ENCODE measurements at regions not wholly inside any gene's neighbourhood (a gene's known extent, or its start where the extent isn't known, plus 50 kb on each side); places are given as distances from the start of the nearest gene placed in this dataset.

GRCh38 chr13:47087841-47088240 lies 191.0 kb upstream of the HTR2A start:
- Histone ChIP-seq H3K36me3 (no peaks in the 10 kb centered on the region), H3K4me1 (peaks cover 0 to 27% (median 11%) of the 10 kb centered on the region in 4 donors), H3K9me3 (no peaks in the 10 kb centered on the region), H3K27ac (peak overlapping the region in 1 of 4 donors; percentile 49), H3K27me3 (no peaks in the 10 kb centered on the region), H3K4me3 (no peak overlapping the region)
- DNase-seq = no peak
- intact Hi-C loops (cut with DNase I) = no loop called here
- 78 to 80% methylated on average over 1 of the region's 1 CpG for WGBS, 2 donors
- TF ChIP-seq EP300 (IDR thresholded peaks at IDR 0.05) (no peak), POLR2AphosphoS5 (IDR thresholded peaks at IDR 0.05) (no peak)

- intact Hi-C loops (cut with DNase I) = no loop called here
Measured at GRCh38 chr13:47087241-47087640, 190.4 kb upstream of the HTR2A start.

GRCh38 chr13:47085346-47085745 lies 188.5 kb upstream of the HTR2A start:
- TF ChIP-seq CTCF (IDR thresholded peaks at IDR 0.05) = no peak
- TF ChIP-seq POLR2AphosphoS5 (IDR thresholded peaks at IDR 0.05) = no peak
- no peak for TF ChIP-seq POLR2A (IDR thresholded peaks at IDR 0.05)
- H3K27me3 ChIP-seq = no peaks in the 10 kb centered on the region
- H3K27ac ChIP-seq = no peak overlapping the region
- intact Hi-C loops (cut with DNase I) = no loop called here
- no peak overlapping the region for H3K4me3 ChIP-seq
- 86 to 100% methylated on average over 1 of the region's 1 CpG for WGBS, 2 donors
- no peaks in the 10 kb centered on the region for H3K9me3 ChIP-seq
- no peaks in the 10 kb centered on the region for H3K36me3 ChIP-seq
- H3K4me1 ChIP-seq = peaks cover 0 to 14% (median 3%) of the 10 kb centered on the region in 4 donors
- DNase-seq = no peak

More at GRCh38 chr13:47087241-47087640, 190.4 kb upstream of the HTR2A start:
- Histone ChIP-seq H3K36me3 (no peaks in the 10 kb centered on the region), H3K4me1 (peaks cover 0 to 21% (median 6%) of the 10 kb centered on the region in 4 donors), H3K4me3 (no peak overlapping the region), H3K27ac (peak overlapping the region in 1 of 4 donors; percentile 49), H3K9me3 (no peaks in the 10 kb centered on the region), H3K27me3 (no peaks in the 10 kb centered on the region)
- TF ChIP-seq EP300 (IDR thresholded peaks at IDR 0.05) (no peak), POLR2AphosphoS5 (IDR thresholded peaks at IDR 0.05) (no peak), POLR2A (IDR thresholded peaks at IDR 0.05) (no peak), CTCF (IDR thresholded peaks at IDR 0.05) (no peak)
- 86 to 89% methylated on average over 3 of the region's 3 CpGs for WGBS, 2 donors
- no peak for DNase-seq

- 6 to 23% methylated on average over 1 of the region's 1 CpG for WGBS, 2 donors
- intact Hi-C loops (cut with DNase I) = no loop called here
- no peaks in the 10 kb centered on the region for H3K9me3 ChIP-seq
Measured at GRCh38 chr13:47081850-47082249, 185.0 kb upstream of the HTR2A start.

GRCh38 chr13:47081246-47081645 lies 184.4 kb upstream of the HTR2A start:
- H3K27me3 ChIP-seq = no peaks in the 10 kb centered on the region
- no peaks in the 10 kb centered on the region for H3K36me3 ChIP-seq
- DNase-seq = no peak
- TF ChIP-seq POLR2AphosphoS5 (IDR thresholded peaks at IDR 0.05) = no peak
- no peak for TF ChIP-seq POLR2A (IDR thresholded peaks at IDR 0.05)
- no peak for TF ChIP-seq EP300 (IDR thresholded peaks at IDR 0.05)
- no peak for TF ChIP-seq CTCF (IDR thresholded peaks at IDR 0.05)
- intact Hi-C loops (cut with DNase I) = no loop called here
- no peak overlapping the region for H3K4me3 ChIP-seq
- H3K27ac ChIP-seq = no peak overlapping the region
- H3K9me3 ChIP-seq = no peaks in the 10 kb centered on the region
- WGBS, 2 donors = 69 to 81% methylated on average over 7 of the region's 7 CpGs
- no peaks in the 10 kb centered on the region for H3K4me1 ChIP-seq

More at GRCh38 chr13:47081850-47082249, 185.0 kb upstream of the HTR2A start:
- Histone ChIP-seq H3K27ac (no peak overlapping the region), H3K36me3 (no peaks in the 10 kb centered on the region), H3K4me3 (no peak overlapping the region), H3K27me3 (no peaks in the 10 kb centered on the region), H3K4me1 (no peaks in the 10 kb centered on the region)
- DNase-seq = no peak
- TF ChIP-seq POLR2A (IDR thresholded peaks at IDR 0.05) (no peak), EP300 (IDR thresholded peaks at IDR 0.05) (no peak), CTCF (IDR thresholded peaks at IDR 0.05) (no peak), POLR2AphosphoS5 (IDR thresholded peaks at IDR 0.05) (no peak)

Data from sigmoid colon (tissue), 6 donors.